ENCODE measurements at regions not wholly inside any gene's neighbourhood (a gene's known extent, or its start where the extent isn't known, plus 50 kb on each side); places are given as distances from the start of the nearest gene placed in this dataset.
"Not testable (repeated sequence)": the region's sequence is repeated elsewhere in the genome, so short reads cannot be mapped to it uniquely, and the experiment has no call there.

DNA sequence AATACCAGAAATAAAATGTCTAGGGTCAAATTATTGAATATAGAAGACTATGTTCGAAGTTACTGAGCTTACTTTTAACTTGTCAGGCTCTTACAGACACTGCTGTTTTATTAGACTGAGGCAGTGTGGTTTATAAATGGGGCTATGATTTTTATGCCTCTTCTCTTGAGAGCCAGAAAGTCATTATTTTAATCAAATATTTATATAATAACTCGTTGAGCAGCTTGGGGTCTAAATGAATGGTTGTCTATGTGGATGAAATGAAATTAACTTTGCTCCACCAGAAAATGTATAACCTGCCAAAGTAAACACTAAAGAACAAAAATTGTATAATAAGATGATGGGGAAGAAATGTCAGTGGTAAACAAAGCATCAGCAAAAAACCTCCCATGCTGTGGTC is 175.6 kb upstream of the THSD7A start:
- no peak overlapping the region for H3K4me3 ChIP-seq (ENCODE audit: low read length)
- H3K79me2 ChIP-seq (ENCODE audit: control insufficient read depth, low read length): no peaks in the 10 kb centered on the region
- no peaks in the 10 kb centered on the region for H3F3A ChIP-seq (ENCODE audit: control insufficient read depth, insufficient read depth)
- H3K27me3 ChIP-seq (ENCODE audit: control insufficient read depth, low read length): no peaks in the 10 kb centered on the region
- H3K9me3 ChIP-seq (ENCODE audit: control insufficient read depth, insufficient read depth, low read length): no peaks in the 10 kb centered on the region
- H3K9me2 ChIP-seq (replicated peaks; ENCODE audit: control insufficient read depth, low read length): no peaks in the 10 kb centered on the region
- H3K4me1 ChIP-seq (ENCODE audit: control insufficient read depth, low read length): no peaks in the 10 kb centered on the region
- H3K4me2 ChIP-seq (ENCODE audit: low read length): no peak overlapping the region
- TF ChIP-seq EZH2phosphoT487 (IDR thresholded peaks at IDR 0.05; ENCODE audit: borderline replicate concordance, low read length): no peak
- TF ChIP-seq, protein P1, sequence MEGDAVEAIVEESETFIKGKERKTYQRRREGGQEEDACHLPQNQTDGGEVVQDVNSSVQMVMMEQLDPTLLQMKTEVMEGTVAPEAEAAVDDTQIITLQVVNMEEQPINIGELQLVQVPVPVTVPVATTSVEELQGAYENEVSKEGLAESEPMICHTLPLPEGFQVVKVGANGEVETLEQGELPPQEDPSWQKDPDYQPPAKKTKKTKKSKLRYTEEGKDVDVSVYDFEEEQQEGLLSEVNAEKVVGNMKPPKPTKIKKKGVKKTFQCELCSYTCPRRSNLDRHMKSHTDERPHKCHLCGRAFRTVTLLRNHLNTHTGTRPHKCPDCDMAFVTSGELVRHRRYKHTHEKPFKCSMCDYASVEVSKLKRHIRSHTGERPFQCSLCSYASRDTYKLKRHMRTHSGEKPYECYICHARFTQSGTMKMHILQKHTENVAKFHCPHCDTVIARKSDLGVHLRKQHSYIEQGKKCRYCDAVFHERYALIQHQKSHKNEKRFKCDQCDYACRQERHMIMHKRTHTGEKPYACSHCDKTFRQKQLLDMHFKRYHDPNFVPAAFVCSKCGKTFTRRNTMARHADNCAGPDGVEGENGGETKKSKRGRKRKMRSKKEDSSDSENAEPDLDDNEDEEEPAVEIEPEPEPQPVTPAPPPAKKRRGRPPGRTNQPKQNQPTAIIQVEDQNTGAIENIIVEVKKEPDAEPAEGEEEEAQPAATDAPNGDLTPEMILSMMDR (IDR thresholded peaks at IDR 0.05; ENCODE audit: low read depth, low read length, poor library complexity, severe bottlenecking): no peak
- no peaks in the 10 kb centered on the region for H3K36me3 ChIP-seq (ENCODE audit: control insufficient read depth, low read length)
- H4K20me1 ChIP-seq (ENCODE audit: control insufficient read depth, insufficient read depth, low read depth, low read length): no peaks in the 10 kb centered on the region
- no peak overlapping the region for H3K27ac ChIP-seq (ENCODE audit: low read depth, low read length)

DNA sequence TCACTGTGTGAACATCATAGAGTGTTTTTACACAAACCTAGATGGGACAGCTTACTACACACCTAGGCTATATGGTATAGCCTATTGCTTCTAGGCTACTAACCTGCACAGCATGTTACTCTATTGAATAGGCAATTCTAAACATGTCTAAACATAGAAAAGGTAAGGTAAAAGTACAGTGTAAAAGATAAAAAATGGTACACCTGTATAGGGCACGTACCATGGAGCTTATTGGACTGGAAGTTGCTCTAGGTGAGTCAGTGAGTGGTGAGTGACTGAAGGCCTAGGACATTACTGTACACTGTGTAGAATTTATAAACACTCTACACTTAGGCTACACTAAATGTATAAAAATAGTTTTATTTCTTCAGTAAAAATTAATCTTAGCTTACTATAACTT is 182.0 kb upstream of the THSD7A start:
- H3K36me3 ChIP-seq (ENCODE audit: control insufficient read depth, low read length): no peaks in the 10 kb centered on the region
- H3K4me1 ChIP-seq (ENCODE audit: control insufficient read depth, low read length): no peaks in the 10 kb centered on the region
- no peak for TF ChIP-seq EZH2phosphoT487 (IDR thresholded peaks at IDR 0.05; ENCODE audit: borderline replicate concordance, low read length)
- TF ChIP-seq, protein P1 (IDR thresholded peaks at IDR 0.05; ENCODE audit: low read depth, low read length, poor library complexity, severe bottlenecking): no peak
- no peaks in the 10 kb centered on the region for H3F3A ChIP-seq (ENCODE audit: control insufficient read depth, insufficient read depth)
- no peaks in the 10 kb centered on the region for H3K9me3 ChIP-seq (ENCODE audit: control insufficient read depth, insufficient read depth, low read length)
- H3K9me2 ChIP-seq (replicated peaks; ENCODE audit: control insufficient read depth, low read length): no peaks in the 10 kb centered on the region
- no peaks in the 10 kb centered on the region for H3K27me3 ChIP-seq (ENCODE audit: control insufficient read depth, low read length)
- no peaks in the 10 kb centered on the region for H3K79me2 ChIP-seq (ENCODE audit: control insufficient read depth, low read length)
- no peaks in the 10 kb centered on the region for H4K20me1 ChIP-seq (ENCODE audit: control insufficient read depth, insufficient read depth, low read depth, low read length)
- H3K27ac ChIP-seq (ENCODE audit: low read depth, low read length): no peak overlapping the region
- H3K4me3 ChIP-seq (ENCODE audit: low read length): no peak overlapping the region
- H3K4me2 ChIP-seq (ENCODE audit: low read length): no peak overlapping the region

DNA sequence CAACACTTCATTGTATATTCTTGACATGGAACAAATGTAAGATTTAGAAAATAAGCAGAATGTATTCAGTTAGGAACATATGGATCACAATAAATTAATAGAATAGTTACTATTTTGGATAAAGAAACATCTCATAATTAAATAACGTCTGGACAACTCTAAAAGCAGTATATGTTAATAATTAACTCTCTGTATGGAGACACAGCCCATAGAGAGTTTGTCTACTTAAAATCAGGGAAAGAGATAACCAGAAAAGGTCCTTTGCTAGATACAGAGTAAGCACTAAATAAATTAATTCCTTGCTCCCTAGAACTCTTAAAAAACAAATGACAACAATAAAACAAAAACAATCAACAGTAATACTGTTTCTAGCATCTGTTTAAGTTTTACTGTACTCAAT is 184.4 kb upstream of the THSD7A start:
- H3K79me2 ChIP-seq (ENCODE audit: control insufficient read depth, low read length): no peaks in the 10 kb centered on the region
- H3K36me3 ChIP-seq (ENCODE audit: control insufficient read depth, low read length): no peaks in the 10 kb centered on the region
- no peaks in the 10 kb centered on the region for H3K9me3 ChIP-seq (ENCODE audit: control insufficient read depth, insufficient read depth, low read length)
- H3K4me2 ChIP-seq (ENCODE audit: low read length): no peak overlapping the region
- H3K4me1 ChIP-seq (ENCODE audit: control insufficient read depth, low read length): no peaks in the 10 kb centered on the region
- no peaks in the 10 kb centered on the region for H3K27me3 ChIP-seq (ENCODE audit: control insufficient read depth, low read length)
- no peak overlapping the region for H3K27ac ChIP-seq (ENCODE audit: low read depth, low read length)
- no peak overlapping the region for H3K4me3 ChIP-seq (ENCODE audit: low read length)
- no peak for TF ChIP-seq EZH2phosphoT487 (IDR thresholded peaks at IDR 0.05; ENCODE audit: borderline replicate concordance, low read length)
- TF ChIP-seq, protein P1 (IDR thresholded peaks at IDR 0.05; ENCODE audit: low read depth, low read length, poor library complexity, severe bottlenecking): no peak
- no peaks in the 10 kb centered on the region for H3K9me2 ChIP-seq (replicated peaks; ENCODE audit: control insufficient read depth, low read length)
- H3F3A ChIP-seq (ENCODE audit: control insufficient read depth, insufficient read depth): no peaks in the 10 kb centered on the region
- H4K20me1 ChIP-seq (ENCODE audit: control insufficient read depth, insufficient read depth, low read depth, low read length): no peaks in the 10 kb centered on the region

DNA sequence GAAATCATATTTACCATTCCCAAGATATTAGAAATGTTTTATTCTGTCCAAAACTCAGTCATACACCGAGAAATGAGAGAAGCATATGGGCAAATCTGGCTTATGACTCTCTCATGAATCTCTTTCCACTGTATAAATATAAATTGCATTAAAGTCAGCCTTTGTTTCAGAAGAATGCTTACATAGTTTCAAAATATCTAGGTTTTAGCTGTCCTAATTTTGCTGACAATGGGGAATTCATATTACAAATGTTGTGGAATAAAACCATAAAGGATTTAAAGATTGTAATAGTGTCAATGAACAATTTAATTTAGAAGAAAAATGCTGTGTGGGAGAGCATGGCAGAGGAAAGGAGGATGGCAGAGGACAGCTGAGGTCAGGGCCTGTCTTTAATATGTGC is 185.0 kb upstream of the THSD7A start:
- Histone ChIP-seq H3K9me2 (replicated peaks; ENCODE audit: control insufficient read depth, low read length) (no peaks in the 10 kb centered on the region), H3F3A (ENCODE audit: control insufficient read depth, insufficient read depth) (no peaks in the 10 kb centered on the region), H3K27me3 (ENCODE audit: control insufficient read depth, low read length) (no peaks in the 10 kb centered on the region)

DNA sequence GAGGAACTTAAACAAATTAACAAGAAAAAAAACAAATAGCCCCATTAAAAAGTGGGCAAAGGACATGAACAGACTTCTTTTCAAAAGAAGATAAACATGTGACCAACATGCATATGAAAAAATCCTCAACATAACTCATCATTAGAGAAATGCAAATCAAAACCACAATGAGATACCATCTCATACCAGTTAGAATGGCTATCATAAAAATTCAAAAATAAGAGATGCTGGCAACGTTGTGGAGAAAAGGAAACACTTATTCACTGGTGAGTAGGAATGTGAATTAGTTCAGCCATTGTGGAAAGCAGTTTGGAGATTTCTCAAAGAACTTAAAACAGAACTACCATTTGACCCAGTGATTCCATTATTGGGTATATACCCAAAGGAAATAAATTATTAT is 189.1 kb upstream of the TMEM106B start:
- not testable (repeated sequence) for H3F3A ChIP-seq (ENCODE audit: control insufficient read depth, insufficient read depth); H3K36me3 ChIP-seq (ENCODE audit: control insufficient read depth, low read length); H3K4me2 ChIP-seq (ENCODE audit: low read length); H3K27ac ChIP-seq (ENCODE audit: low read depth, low read length); H3K9me2 ChIP-seq (replicated peaks; ENCODE audit: control insufficient read depth, low read length); H3K4me3 ChIP-seq (ENCODE audit: low read length); H3K9me3 ChIP-seq (ENCODE audit: control insufficient read depth, insufficient read depth, low read length); H3K27me3 ChIP-seq (ENCODE audit: control insufficient read depth, low read length); H4K20me1 ChIP-seq (ENCODE audit: control insufficient read depth, insufficient read depth, low read depth, low read length); H3K79me2 ChIP-seq (ENCODE audit: control insufficient read depth, low read length); H3K4me1 ChIP-seq (ENCODE audit: control insufficient read depth, low read length)

More for the DNA sequence above, 185.0 kb upstream of the THSD7A start:
- Histone ChIP-seq H3K4me3 (ENCODE audit: low read length) (no peak overlapping the region), H3K4me2 (ENCODE audit: low read length) (no peak overlapping the region), H4K20me1 (ENCODE audit: control insufficient read depth, insufficient read depth, low read depth, low read length) (no peaks in the 10 kb centered on the region), H3K36me3 (ENCODE audit: control insufficient read depth, low read length) (no peaks in the 10 kb centered on the region), H3K9me3 (ENCODE audit: control insufficient read depth, insufficient read depth, low read length) (no peaks in the 10 kb centered on the region), H3K4me1 (ENCODE audit: control insufficient read depth, low read length) (no peaks in the 10 kb centered on the region), H3K79me2 (ENCODE audit: control insufficient read depth, low read length) (no peaks in the 10 kb centered on the region), H3K27ac (ENCODE audit: low read depth, low read length) (no peak overlapping the region)
- TF ChIP-seq EZH2phosphoT487 (IDR thresholded peaks at IDR 0.05; ENCODE audit: borderline replicate concordance, low read length): no peak
- TF ChIP-seq, protein P1 (IDR thresholded peaks at IDR 0.05; ENCODE audit: low read depth, low read length, poor library complexity, severe bottlenecking): no peak
